GM10248 (cell line): ENCODE measurements at regions not wholly inside any gene's neighbourhood (a gene's known extent, or its start where the extent isn't known, plus 50 kb on each side); places are given as distances from the start of the nearest gene placed in this dataset.

Experiments used
- CTCF ChIA-PET: fragments of 300-600 bp; sonication (Branson Sonifier 250); formaldehyde crosslinking; extraction: SDS; loops from one replicate; lab custom pipeline; 2021; ENCODE audit warnings: antibody characterized with exemption; lab: Yijun Ruan, JAX
- POLR2A ChIA-PET: fragments of 350-650 bp; sonication (Branson Sonifier 250); formaldehyde crosslinking; extraction: SDS; loops from one replicate; lab custom pipeline; 2020; ENCODE audit warnings: antibody characterized with exemption; lab: Yijun Ruan, JAX
- DNase-seq: peaks from one replicate; pipeline ENCODE4 v3.0.0; 2012; ENCODE audit errors: extremely low spot score
- TF ChIP-seq, protein P1 (sequence below): IDR thresholded peaks from 2 replicates; pipeline ENCODE4 v1.5.1; 2012; ENCODE audit warnings: mild to moderate bottlenecking, low read depth; ENCODE audit errors: extremely low read depth, missing control alignments, control extremely low read depth

DNA sequence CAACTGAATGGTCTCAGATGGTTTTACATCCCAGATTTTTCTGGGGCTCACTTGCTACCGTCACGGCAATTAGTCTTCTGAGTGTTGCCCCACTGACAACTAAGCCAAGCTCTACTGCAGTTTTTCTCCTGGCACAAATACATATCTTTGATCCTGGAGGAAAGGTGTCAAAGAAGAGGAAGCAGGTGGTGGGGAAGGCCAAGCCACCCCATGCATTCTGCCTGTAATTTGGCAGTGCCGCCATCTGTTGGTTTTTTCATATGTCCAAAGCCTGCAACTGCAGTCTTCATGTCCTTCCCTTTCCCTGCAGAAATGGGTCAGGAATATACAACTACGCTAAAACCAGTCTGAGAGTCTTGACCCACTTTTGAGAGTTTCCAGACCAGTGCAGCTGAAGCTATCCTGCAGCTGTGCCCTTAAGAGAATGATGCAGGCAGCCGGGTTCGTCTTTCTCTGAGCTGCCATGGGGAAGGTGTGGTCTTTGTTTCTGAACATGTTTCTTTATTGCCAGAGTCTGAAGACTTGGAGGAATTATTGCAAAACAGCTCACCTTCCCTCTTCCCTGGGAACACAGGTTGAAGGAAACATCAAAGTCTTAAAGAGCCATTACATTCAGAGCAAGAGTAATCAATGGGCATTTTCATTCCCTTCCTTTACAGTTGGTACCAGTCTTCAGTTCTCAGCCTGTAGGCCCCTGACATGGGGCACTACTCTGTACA is 71.8 kb upstream of the ATL2 start:
- CTCF ChIA-PET, result interaction anchor here (0.7 to 2.9 kb wide), 11 partner anchors 9 to 134 kb away, joined by 3 to 10 read pairs (median 4); no protein-coding TSS in a partner anchor
- POLR2A ChIA-PET, result no interaction called here
- no peak for DNase-seq
- TF ChIP-seq, protein P1, sequence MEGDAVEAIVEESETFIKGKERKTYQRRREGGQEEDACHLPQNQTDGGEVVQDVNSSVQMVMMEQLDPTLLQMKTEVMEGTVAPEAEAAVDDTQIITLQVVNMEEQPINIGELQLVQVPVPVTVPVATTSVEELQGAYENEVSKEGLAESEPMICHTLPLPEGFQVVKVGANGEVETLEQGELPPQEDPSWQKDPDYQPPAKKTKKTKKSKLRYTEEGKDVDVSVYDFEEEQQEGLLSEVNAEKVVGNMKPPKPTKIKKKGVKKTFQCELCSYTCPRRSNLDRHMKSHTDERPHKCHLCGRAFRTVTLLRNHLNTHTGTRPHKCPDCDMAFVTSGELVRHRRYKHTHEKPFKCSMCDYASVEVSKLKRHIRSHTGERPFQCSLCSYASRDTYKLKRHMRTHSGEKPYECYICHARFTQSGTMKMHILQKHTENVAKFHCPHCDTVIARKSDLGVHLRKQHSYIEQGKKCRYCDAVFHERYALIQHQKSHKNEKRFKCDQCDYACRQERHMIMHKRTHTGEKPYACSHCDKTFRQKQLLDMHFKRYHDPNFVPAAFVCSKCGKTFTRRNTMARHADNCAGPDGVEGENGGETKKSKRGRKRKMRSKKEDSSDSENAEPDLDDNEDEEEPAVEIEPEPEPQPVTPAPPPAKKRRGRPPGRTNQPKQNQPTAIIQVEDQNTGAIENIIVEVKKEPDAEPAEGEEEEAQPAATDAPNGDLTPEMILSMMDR, result no peak

- ChIA-PET CTCF (interaction anchor here (0.9 to 2.9 kb wide), 9 partner anchors 10 to 132 kb away, joined by 3 to 9 read pairs (median 4); no protein-coding TSS in a partner anchor), POLR2A (interaction anchor here (0.6 kb wide), 1 partner anchor 843 kb away, joined by 6 read pairs; no protein-coding TSS in a partner anchor)
- TF ChIP-seq, protein P1, result no peak
- no peak for DNase-seq
Measured at GRCh38 chr2:38446906-38447561, 70.0 kb upstream of the ATL2 start.

DNA sequence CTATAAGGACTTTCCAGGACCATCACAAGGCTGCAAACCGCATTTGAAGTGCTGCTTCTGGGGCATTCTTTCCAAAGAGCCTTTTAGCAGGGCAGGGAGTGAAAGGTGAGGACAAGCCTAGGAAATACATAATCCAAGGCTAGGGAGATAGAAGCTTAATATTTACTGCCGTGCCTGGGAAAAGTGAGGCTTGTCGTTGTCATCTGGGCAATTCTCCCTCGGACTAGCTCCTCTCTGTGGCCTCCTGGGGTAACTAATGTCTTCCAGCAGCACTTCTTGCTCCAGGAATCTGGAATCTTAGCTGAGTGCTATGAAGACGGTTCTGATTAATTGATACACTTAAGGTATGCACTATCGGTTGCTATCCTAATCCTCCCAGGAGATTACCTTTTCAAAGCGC is 69.3 kb upstream of the ATL2 start:
- ChIA-PET CTCF (interaction anchor here (0.9 to 2.9 kb wide), 7 partner anchors 10 to 70 kb away, joined by 3 to 9 read pairs (median 4); no protein-coding TSS in a partner anchor), POLR2A (no interaction called here)
- no peak for DNase-seq
- TF ChIP-seq, protein P1, result no peak

DNA sequence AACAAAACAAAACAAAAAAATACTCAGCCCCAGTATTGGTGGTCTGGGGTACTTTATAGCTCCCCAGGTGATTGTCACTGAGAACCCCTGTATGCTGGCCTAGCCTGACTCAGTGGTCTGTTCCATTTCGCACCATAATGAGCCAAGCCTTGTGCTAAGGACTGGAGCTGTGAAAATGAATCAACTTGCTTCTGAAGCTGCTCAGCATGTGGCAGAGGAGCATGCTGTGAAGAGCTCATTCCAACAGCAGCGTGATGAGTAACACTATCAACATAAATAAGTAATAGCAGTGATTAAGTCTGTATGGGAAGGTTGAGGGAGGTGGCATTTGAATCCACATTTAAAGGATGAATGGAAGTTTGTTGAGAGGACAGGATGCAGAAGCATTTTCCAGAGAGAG is 67.2 kb upstream of the ATL2 start:
- no peak for DNase-seq
- TF ChIP-seq, protein P1, result no peak
- POLR2A ChIA-PET, result no interaction called here
- CTCF ChIA-PET, result interaction anchor here (1.0 to 1.5 kb wide), 4 partner anchors 11 to 43 kb away, joined by 3 read pairs; no protein-coding TSS in a partner anchor

GRCh38 chr2:38442643-38443541 is 65.8 kb upstream of the ATL2 start:
- ChIA-PET CTCF (interaction anchor here (1.3 to 1.4 kb wide), 2 partner anchors 23 to 31 kb away, joined by 3 read pairs; no protein-coding TSS in a partner anchor), POLR2A (no interaction called here)
- DNase-seq, result no peak
- TF ChIP-seq, protein P1, result no peak

DNA sequence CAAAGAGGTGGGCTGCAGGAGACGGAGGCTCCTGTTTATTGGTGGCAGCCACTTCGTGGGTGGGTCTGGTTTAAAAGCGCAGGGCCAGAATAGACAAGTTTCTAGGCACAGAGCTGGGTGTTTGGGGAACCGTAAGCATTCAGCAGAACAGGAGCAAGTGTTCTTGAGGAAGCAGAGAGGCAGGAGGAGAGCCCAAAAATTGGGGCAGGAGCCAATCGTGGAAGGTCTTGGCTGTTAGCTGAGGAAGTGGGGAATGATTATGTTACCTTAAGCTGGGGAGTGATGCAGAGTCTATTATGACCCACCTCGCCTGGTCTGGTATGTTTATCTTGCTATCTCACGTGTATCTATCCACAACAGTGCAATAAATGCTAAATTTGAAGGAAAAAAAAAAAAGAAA is 64.3 kb upstream of the ATL2 start:
- ChIA-PET POLR2A (no interaction called here), CTCF (interaction anchor here (1.4 kb wide), 1 partner anchor 25 kb away, joined by 3 read pairs; no protein-coding TSS in a partner anchor)
- TF ChIP-seq, protein P1, result no peak
- DNase-seq, result no peak
